ENCODE measurements at regions not wholly inside any gene's neighbourhood (a gene's known extent, or its start where the extent isn't known, plus 50 kb on each side); places are given as distances from the start of the nearest gene placed in this dataset.

- no peak overlapping the region for H3K4me3 Mint-ChIP-seq (ENCODE audit: low read depth)
- peaks cover 13% of the 10 kb centered on the region for H3K27me3 Mint-ChIP-seq
- TF ChIP-seq, protein P1, sequence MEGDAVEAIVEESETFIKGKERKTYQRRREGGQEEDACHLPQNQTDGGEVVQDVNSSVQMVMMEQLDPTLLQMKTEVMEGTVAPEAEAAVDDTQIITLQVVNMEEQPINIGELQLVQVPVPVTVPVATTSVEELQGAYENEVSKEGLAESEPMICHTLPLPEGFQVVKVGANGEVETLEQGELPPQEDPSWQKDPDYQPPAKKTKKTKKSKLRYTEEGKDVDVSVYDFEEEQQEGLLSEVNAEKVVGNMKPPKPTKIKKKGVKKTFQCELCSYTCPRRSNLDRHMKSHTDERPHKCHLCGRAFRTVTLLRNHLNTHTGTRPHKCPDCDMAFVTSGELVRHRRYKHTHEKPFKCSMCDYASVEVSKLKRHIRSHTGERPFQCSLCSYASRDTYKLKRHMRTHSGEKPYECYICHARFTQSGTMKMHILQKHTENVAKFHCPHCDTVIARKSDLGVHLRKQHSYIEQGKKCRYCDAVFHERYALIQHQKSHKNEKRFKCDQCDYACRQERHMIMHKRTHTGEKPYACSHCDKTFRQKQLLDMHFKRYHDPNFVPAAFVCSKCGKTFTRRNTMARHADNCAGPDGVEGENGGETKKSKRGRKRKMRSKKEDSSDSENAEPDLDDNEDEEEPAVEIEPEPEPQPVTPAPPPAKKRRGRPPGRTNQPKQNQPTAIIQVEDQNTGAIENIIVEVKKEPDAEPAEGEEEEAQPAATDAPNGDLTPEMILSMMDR (IDR thresholded peaks at IDR 0.05; ENCODE audit: unreplicated experiment) = no peak
- H3K36me3 Mint-ChIP-seq (ENCODE audit: insufficient read depth) = no peaks in the 10 kb centered on the region
- H3K27ac Mint-ChIP-seq = no peak overlapping the region
- DNase-seq (ENCODE audit: low spot score, unreplicated experiment) = no peak
- peaks cover 17% of the 10 kb centered on the region for H3K4me1 Mint-ChIP-seq (ENCODE audit: low read depth)
- H3K9me3 Mint-ChIP-seq (ENCODE audit: low read depth) = no peaks in the 10 kb centered on the region
Measured at GRCh38 chr6:170040115-170040500, 250.8 kb downstream of the DLL1 start.

DNA sequence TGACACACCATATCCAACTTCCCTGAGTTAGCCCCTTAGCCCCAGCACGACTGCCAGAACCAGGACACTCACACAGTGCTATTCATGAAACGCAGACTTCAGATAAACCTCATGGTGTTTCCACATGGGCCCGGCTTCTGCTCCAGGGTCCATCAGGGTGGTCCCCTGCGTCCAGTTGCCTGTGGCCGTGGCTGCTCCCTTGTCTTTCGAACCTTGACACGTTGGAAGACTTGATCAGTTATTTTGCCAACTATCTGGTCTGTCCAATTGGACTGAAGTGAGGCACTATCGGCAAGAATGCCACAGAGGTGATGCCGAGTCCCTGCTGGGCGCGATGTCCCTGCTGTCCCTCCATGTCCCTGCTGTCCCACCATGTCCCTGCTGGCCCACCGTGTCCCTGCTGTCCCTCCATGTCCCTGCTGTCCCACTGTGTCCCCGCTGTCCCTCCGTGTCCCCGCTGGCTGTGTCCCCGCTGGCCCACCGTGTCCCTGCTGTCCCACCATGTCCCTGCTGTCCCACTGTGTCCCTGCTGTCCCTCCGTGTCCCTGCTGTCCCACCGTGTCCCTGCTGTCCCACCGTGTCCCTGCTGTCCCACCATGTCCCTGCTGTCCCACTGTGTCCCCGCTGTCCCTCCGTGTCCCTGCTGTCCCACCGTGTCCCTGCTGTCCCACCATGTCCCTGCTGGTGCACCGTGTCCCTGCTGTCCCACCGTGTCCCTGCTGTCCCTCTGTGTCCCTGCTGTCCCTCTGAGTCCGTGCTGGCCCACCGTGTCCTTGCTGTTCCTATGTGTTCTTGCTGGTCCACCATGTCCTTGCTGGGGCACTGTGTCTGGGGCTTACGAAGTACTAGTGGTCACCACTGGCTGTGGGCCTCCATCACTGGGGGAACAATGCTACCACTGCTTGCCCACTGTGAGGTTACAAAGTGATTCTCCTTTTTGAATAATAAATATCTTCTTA is 251.4 kb downstream of the DLL1 start:
- no peak for DNase-seq (ENCODE audit: low spot score, unreplicated experiment)
- H3K36me3 Mint-ChIP-seq (ENCODE audit: insufficient read depth) = no peaks in the 10 kb centered on the region
- H3K27me3 Mint-ChIP-seq = peaks cover 12% of the 10 kb centered on the region
- TF ChIP-seq, protein P1 (IDR thresholded peaks at IDR 0.05; ENCODE audit: unreplicated experiment) = no peak
- H3K9me3 Mint-ChIP-seq (ENCODE audit: low read depth) = no peaks in the 10 kb centered on the region
- peaks cover 17% of the 10 kb centered on the region for H3K4me1 Mint-ChIP-seq (ENCODE audit: low read depth)
- H3K27ac Mint-ChIP-seq = no peak overlapping the region
- no peak overlapping the region for H3K4me3 Mint-ChIP-seq (ENCODE audit: low read depth)

DNA sequence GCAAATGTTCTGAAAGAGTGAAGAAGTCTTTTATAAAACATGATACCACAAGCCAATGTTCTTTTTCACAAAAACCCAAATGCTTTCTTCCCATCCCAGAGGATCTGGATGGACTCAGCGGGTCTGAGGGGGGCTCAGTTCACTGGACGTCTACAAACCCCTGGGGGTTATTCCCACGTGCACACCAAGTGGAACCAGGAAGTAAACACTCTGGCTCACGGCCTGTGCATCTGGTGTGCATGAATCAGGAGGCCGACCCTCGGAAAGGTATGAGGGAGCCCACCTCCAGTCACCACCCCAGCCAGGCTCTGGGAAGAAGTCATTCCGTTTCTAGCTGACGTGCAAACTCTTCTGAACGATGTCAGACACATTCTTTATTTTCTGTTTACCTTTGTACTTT is 252.2 kb downstream of the DLL1 start:
- Mint-ChIP-seq H3K9me3 (ENCODE audit: low read depth) (peaks cover 3% of the 10 kb centered on the region), H3K27ac (no peak overlapping the region), H3K4me3 (ENCODE audit: low read depth) (no peak overlapping the region), H3K36me3 (ENCODE audit: insufficient read depth) (no peaks in the 10 kb centered on the region), H3K27me3 (peaks cover 12% of the 10 kb centered on the region), H3K4me1 (ENCODE audit: low read depth) (peaks cover 17% of the 10 kb centered on the region)
- TF ChIP-seq, protein P1 (IDR thresholded peaks at IDR 0.05; ENCODE audit: unreplicated experiment) = no peak
- DNase-seq (ENCODE audit: low spot score, unreplicated experiment) = no peak

- no peak for DNase-seq (ENCODE audit: low spot score, unreplicated experiment)
- Mint-ChIP-seq H3K27ac (no peak overlapping the region), H3K36me3 (ENCODE audit: insufficient read depth) (peaks cover 3% of the 10 kb centered on the region), H3K4me1 (ENCODE audit: low read depth) (peaks cover 17% of the 10 kb centered on the region), H3K9me3 (ENCODE audit: low read depth) (peaks cover 7% of the 10 kb centered on the region), H3K4me3 (ENCODE audit: low read depth) (no peak overlapping the region), H3K27me3 (peaks cover 16% of the 10 kb centered on the region)
- TF ChIP-seq, protein P1 (IDR thresholded peaks at IDR 0.05; ENCODE audit: unreplicated experiment) = no peak
Measured at GRCh38 chr6:170038251-170038650, 252.6 kb downstream of the DLL1 start.

DNA sequence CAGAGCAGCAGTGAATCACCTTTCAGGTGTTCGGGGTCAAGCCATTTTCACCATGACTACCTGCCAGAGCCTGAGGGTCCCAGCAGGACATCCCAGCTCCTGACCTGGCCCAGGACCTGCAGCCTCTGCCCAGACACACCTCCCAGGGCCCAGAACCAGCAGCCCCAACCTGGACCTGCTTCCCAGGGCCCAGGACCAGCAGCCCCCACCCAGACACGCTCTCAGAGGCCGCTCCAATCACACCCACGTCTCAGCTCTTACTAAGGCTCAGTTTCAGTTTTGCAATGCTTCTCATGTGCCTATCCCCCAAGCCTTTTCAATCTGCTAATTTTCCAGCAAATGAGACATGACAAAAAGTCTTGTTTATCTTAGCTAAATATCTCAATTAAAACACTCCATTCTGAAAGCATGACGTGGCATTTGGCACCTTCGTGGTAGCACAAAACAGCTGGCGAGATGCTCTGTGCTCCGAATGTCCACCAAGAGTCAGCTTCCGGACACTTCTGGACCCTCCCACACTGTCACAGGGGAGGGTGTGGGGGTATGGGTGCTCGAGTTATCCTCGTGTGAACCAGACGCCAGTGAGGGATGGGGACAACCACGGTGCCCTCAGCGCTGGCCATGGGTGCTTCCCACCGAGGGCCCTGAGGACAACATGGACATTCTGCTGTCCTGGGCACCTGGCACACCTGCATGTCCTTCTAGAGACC is 253.2 kb downstream of the DLL1 start:
- no peak overlapping the region for H3K4me3 Mint-ChIP-seq (ENCODE audit: low read depth)
- H3K27me3 Mint-ChIP-seq = peaks cover 17% of the 10 kb centered on the region
- peaks cover 3% of the 10 kb centered on the region for H3K36me3 Mint-ChIP-seq (ENCODE audit: insufficient read depth)
- DNase-seq (ENCODE audit: low spot score, unreplicated experiment) = no peak
- H3K27ac Mint-ChIP-seq = no peak overlapping the region
- peaks cover 8% of the 10 kb centered on the region for H3K9me3 Mint-ChIP-seq (ENCODE audit: low read depth)
- peaks cover 17% of the 10 kb centered on the region for H3K4me1 Mint-ChIP-seq (ENCODE audit: low read depth)
- TF ChIP-seq, protein P1 (IDR thresholded peaks at IDR 0.05; ENCODE audit: unreplicated experiment) = no peak
